Psoas muscle (tissue), 7 donors: ENCODE measurements at regions not wholly inside any gene's neighbourhood (a gene's known extent, or its start where the extent isn't known, plus 50 kb on each side); places are given as distances from the start of the nearest gene placed in this dataset.

Experiments used
- ATAC-seq, 4 donors: fragments of 200-7000 bp; cut with Tn5 transposase; one replicate each; pipeline ENCODE4 v1.9.1; 2020; ENCODE audit warnings: moderate library complexity in 3 of 4, mild to moderate bottlenecking in 2 of 4
- DNase-seq, 2 donors: peaks; one replicate each; pipeline ENCODE4 v3.0.0-alpha.2; 2020
- H3K27ac ChIP-seq: fragments of 200-600 bp; one replicate; pipeline ENCODE4 v1.8.0; 2022
- H3K27me3 ChIP-seq, 3 donors: fragments of 200-600 bp in 1 of 3; one replicate each; pipeline versions ENCODE4 v1.6.1 to v1.8.0; 2013 to 2022; ENCODE audit warnings: low read length in 2 of 3, mild to moderate bottlenecking in 2 of 3, moderate library complexity in 1 of 3; ENCODE audit not compliant: insufficient read depth in 3 of 3
- H3K36me3 ChIP-seq, 2 donors: fragments of 200-600 bp in 1 of 2; one replicate each; pipeline versions ENCODE4 v1.6.1 to v1.8.0; 2013 to 2022; ENCODE audit warnings: low read depth in 1 of 2, mild to moderate bottlenecking in 1 of 2, moderate library complexity in 1 of 2; ENCODE audit not compliant: insufficient read depth in 1 of 2
- H3K4me1 ChIP-seq: fragments of 200-600 bp; one replicate; pipeline ENCODE4 v1.8.0; 2022
- H3K4me3 ChIP-seq: fragments of 200-600 bp; one replicate; pipeline ENCODE4 v1.8.0; 2022; ENCODE audit warnings: mild to moderate bottlenecking
- H3K9me3 ChIP-seq: fragments of 200-600 bp; one replicate; pipeline ENCODE4 v1.8.0; 2022
- CTCF ChIP-seq: fragments of 200-600 bp; IDR thresholded peaks from one replicate; pipeline ENCODE4 v1.8.0; 2022; ENCODE audit warnings: antibody characterized with exemption
- WGBS, 3 donors: extraction: QIAGEN DNeasy Blood & Tissue Kit; methylation state at CpG; one replicate each; pipeline versions ENCODE4 v1.1.6 to v1.1.7; 2013; 5-methylcytosine and 5-hydroxymethylcytosine counted together
- intact Hi-C, 2 donors: fragments of 100-400 bp; cut with DNase I; formaldehyde crosslinking; loops; one replicate each; pipeline versions ENCODE4 v1.11.0 to v1.14.2; 2022
- donor health status: healthy with polysubstance abuse.
- donor health status: DM: no; HTN: no; CAD: no; lungs with moderate emphysema.
- donor health status: Bipolar disorder and iron deficiency.
- donor health status: healthy.
- donor health status: DM: yes; HTN: yes; CAD: no.
- donor health status: DM: no; HTN: no; CAD: no.
- donor health status: DM: yes; HTN: yes; CAD: no.

DNA sequence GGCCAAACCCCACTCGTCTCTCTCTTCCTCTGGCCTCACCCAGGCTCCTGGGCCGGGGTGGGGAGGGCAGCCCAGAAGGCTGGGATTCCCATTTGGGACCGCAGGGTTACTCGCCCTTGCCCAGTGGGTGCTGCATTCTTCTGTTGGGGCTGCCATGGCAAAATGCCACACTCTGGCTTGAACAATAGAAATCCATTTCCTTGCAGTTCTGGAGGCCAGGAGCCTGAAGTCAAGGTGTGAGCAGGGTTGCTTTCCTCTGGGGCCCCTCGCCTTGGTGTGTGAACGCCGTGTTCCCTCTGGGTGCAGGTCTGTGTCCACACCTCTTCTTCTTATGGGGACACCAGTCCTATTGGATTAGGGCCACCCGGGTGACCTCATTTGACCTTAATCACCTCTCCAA lies 105.8 kb upstream of the GSE1 start:
- 67 to 80% (median 75%) methylated on average over 8 of the region's 8 CpGs for WGBS, 3 donors
- H3K27me3 ChIP-seq = no peaks in the 10 kb centered on the region
- H3K27ac ChIP-seq = no peak overlapping the region
- no peaks in the 10 kb centered on the region for H3K36me3 ChIP-seq
- no peaks in the 10 kb centered on the region for H3K9me3 ChIP-seq
- H3K4me3 ChIP-seq = no peak overlapping the region
- DNase-seq (no peak), ATAC-seq (peak in 2 of 4 donors; percentile 15 to 26)
- no peak for TF ChIP-seq CTCF
- peaks cover 31% of the 10 kb centered on the region for H3K4me1 ChIP-seq
- intact Hi-C loops = loop anchor here in 1 of 2 donors (5.0 kb wide), 1 partner anchor 85 kb away; no protein-coding TSS in a partner anchor

DNA sequence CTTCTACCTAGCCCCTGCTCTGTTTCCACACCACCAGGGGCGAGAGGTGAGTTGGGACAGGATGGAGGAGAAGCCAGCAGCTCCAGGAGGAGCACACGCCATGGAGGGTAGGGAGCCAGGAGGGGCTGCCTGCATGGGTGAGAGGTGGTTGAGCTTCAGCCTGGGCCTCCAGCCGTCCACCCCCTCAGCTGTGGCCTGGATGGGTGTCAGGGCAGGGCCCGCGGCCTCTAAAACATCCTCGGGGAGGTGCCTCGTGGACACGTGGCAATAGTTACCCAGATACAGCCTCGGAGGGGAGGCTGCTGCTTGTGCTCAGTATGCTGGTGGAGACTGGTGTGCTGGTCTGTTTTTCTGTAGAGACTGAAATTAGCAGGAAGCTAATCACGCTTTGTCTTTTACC lies 104.7 kb upstream of the GSE1 start:
- no peak overlapping the region for H3K27ac ChIP-seq
- H3K4me3 ChIP-seq = no peak overlapping the region
- WGBS, 3 donors = 92 to 99% (median 95%) methylated on average over 10 of the region's 10 CpGs
- no peaks in the 10 kb centered on the region for H3K27me3 ChIP-seq
- intact Hi-C loops = loop anchor here in 1 of 2 donors (5.0 kb wide), 1 partner anchor 86 kb away; no protein-coding TSS in a partner anchor
- ATAC-seq = no peak
- no peak for TF ChIP-seq CTCF
- H3K9me3 ChIP-seq = no peaks in the 10 kb centered on the region
- no peaks in the 10 kb centered on the region for H3K36me3 ChIP-seq
- peaks cover 22% of the 10 kb centered on the region for H3K4me1 ChIP-seq
- DNase-seq = no peak

DNA sequence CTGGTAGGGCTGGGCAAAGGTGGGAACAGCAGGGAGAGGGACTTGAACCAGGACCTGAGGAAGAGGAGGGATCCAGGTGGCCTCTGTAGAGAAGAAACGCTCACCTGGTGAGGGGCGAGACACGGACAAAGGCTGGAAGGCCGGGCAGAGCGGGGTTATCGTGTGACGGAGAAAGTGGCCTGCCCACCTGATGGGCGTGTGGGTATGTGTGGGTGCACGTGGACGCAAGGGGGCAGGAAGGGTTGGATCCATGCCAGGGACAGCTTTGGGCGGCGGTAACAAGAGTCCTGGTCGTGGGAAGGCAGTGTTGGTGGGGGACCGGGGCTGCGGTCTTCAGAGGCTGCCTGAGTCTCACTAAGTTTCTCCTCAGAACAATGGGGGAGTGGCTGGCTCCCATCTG lies 104.1 kb upstream of the GSE1 start:
- peaks cover 16% of the 10 kb centered on the region for H3K4me1 ChIP-seq
- H3K9me3 ChIP-seq = no peaks in the 10 kb centered on the region
- H3K36me3 ChIP-seq = no peaks in the 10 kb centered on the region
- no peak overlapping the region for H3K27ac ChIP-seq
- DNase-seq = no peak
- no peak for TF ChIP-seq CTCF
- ATAC-seq = no peak
- H3K27me3 ChIP-seq = no peaks in the 10 kb centered on the region
- intact Hi-C loops = loop anchor here in 1 of 2 donors (5.0 kb wide), 1 partner anchor 87 kb away; no protein-coding TSS in a partner anchor
- no peak overlapping the region for H3K4me3 ChIP-seq
- WGBS, 3 donors = 87 to 88% (median 88%) methylated on average over 15 of the region's 15 CpGs

DNA sequence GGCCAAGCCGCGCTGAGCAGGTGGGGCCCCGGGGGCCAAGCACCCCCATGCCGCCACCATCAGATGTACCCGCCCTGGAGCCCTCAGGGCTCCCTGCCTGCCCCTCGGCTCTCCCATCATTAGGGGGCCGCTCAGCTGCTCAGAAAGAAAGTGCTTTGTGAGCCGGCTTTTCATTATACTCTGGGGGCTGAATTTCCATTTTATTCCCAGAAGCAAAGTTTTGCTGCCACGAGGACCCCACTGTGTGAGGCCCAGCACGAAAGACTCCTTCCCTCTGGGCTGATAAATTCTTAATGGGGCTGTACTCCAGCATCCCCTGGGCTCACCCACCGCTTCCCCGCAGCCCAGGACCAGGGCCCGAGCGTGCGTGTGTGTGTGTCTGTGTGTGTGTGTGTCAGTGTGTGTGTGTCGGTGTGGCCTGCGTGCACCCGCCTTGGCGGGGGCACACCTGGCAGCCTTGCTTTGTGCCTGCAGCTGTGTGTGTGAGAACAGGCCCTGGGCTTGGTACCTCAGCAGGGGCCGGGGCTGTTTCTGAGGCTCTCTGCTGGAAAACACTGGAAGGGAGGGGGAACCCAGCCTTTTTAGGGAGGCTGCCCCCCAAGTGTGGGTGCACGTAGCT lies 103.0 kb upstream of the GSE1 start:
- DNase-seq = no peak
- Histone ChIP-seq H3K27me3 (no peaks in the 10 kb centered on the region), H3K4me1 (peaks cover 22% of the 10 kb centered on the region), H3K27ac (no peak overlapping the region), H3K9me3 (no peaks in the 10 kb centered on the region), H3K4me3 (no peak overlapping the region), H3K36me3 (no peaks in the 10 kb centered on the region)
- TF ChIP-seq CTCF = no peak
- ATAC-seq = no peak
- intact Hi-C loops = no loop called here
- WGBS, 3 donors = 94% methylated on average over 21 of the region's 21 CpGs
